GM12878 (cell line): ENCODE measurements at regions not wholly inside any gene's neighbourhood (a gene's known extent, or its start where the extent isn't known, plus 50 kb on each side); places are given as distances from the start of the nearest gene placed in this dataset.

Experiments
- BHLHE40 ChIP-seq, 2 experiments: fragments of 450-650 bp in 1 of 2; IDR thresholded peaks; 2 replicates each; pipeline ENCODE4 v1.6.1; 2011 to 2017; ENCODE audit warnings: low read depth in 2 of 2, borderline replicate concordance in 1 of 2, improper control_type of control experiment in 1 of 2, low read length in 1 of 2, mild to moderate bottlenecking in 1 of 2
- CREB1 ChIP-seq: IDR thresholded peaks from 2 replicates; pipeline ENCODE4 v1.6.1; 2012; ENCODE audit warnings: low read depth, mild to moderate bottlenecking, inconsistent platforms
- EZH2 ChIP-seq: IDR thresholded peaks from 2 replicates; pipeline ENCODE4 v1.6.1; 2012; ENCODE audit warnings: low read depth, mild to moderate bottlenecking, control low read depth, inconsistent platforms, low read length, borderline replicate concordance; ENCODE audit not compliant: control insufficient read depth
- NR2C2 ChIP-seq: IDR thresholded peaks from 2 replicates; pipeline ENCODE4 v1.6.1; 2011; ENCODE audit warnings: borderline replicate concordance, low read depth; ENCODE audit not compliant: control insufficient read depth, insufficient read length
- SIX5 ChIP-seq: IDR thresholded peaks from 2 replicates; pipeline ENCODE4 v1.6.1; 2011; ENCODE audit warnings: mild to moderate bottlenecking, low read depth, low read length, moderate library complexity; ENCODE audit not compliant: severe bottlenecking
- SMAD1 ChIP-seq: fragments of 450-650 bp; IDR thresholded peaks from 2 replicates; pipeline ENCODE4 v1.6.1; 2018; ENCODE audit warnings: mild to moderate bottlenecking, low read depth; ENCODE audit not compliant: partially characterized antibody
- SP1 ChIP-seq: IDR thresholded peaks from one replicate; pipeline ENCODE4 v1.6.1; 2011; ENCODE audit warnings: low read depth, low read length
- TF ChIP-seq, protein P1 (sequence below), 3 experiments: IDR thresholded peaks in 2 of 3; conservative IDR thresholded peaks in 1 of 3; 2 replicates each; pipeline ENCODE4 v1.5.1; 2011; ENCODE audit warnings: low read depth in 3 of 3, low read length in 3 of 3, mild to moderate bottlenecking in 3 of 3, control low read depth in 2 of 3, moderate library complexity in 2 of 3, inconsistent platforms in 1 of 3, mixed read lengths in 1 of 3; ENCODE audit not compliant: control insufficient read depth in 2 of 3, insufficient read depth in 1 of 3; ENCODE audit errors: extremely low read depth in 1 of 3

DNA sequence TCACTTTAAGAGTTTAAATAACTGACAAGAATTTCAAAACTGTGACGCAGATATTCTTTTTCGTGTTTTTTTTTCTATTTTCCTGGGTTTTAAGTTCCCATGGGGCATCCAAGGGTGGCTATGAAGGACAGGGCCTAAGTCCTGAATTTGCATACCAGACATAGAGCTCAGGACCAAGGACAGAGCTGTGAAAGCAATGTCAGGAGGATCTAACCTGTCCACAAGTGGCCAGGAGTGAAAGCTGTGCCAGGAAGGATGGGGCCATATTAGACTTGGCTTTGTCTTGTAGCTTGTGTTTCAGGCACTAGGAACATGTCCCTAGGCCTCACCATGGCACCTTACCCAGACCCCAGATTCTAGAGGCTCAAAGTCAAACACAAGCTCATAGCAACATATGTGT is 289.4 kb upstream of the MIR17HG start:
- TF ChIP-seq EZH2: no peak
- no peak for TF ChIP-seq BHLHE40 (IDR thresholded peaks at IDR 0.05; ENCODE audit: borderline replicate concordance in 1 of 2, low read depth in 2 of 2, low read length in 1 of 2)
- TF ChIP-seq SP1: no peak
- TF ChIP-seq NR2C2: no peak
- TF ChIP-seq CREB1: no peak
- no peak for TF ChIP-seq SMAD1
- no peak for TF ChIP-seq SIX5
- TF ChIP-seq, protein P1, sequence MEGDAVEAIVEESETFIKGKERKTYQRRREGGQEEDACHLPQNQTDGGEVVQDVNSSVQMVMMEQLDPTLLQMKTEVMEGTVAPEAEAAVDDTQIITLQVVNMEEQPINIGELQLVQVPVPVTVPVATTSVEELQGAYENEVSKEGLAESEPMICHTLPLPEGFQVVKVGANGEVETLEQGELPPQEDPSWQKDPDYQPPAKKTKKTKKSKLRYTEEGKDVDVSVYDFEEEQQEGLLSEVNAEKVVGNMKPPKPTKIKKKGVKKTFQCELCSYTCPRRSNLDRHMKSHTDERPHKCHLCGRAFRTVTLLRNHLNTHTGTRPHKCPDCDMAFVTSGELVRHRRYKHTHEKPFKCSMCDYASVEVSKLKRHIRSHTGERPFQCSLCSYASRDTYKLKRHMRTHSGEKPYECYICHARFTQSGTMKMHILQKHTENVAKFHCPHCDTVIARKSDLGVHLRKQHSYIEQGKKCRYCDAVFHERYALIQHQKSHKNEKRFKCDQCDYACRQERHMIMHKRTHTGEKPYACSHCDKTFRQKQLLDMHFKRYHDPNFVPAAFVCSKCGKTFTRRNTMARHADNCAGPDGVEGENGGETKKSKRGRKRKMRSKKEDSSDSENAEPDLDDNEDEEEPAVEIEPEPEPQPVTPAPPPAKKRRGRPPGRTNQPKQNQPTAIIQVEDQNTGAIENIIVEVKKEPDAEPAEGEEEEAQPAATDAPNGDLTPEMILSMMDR (IDR thresholded peaks at IDR 0.05 in 2 of 3, conservative IDR thresholded peaks at IDR 0.05 in 1 of 3; ENCODE audit: control insufficient read depth in 2 of 3, extremely low read depth in 1 of 3, insufficient read depth in 1 of 3, low read depth in 3 of 3, low read length in 3 of 3): no peak
